PC-3 (cell line): ENCODE measurements at regions not wholly inside any gene's neighbourhood (a gene's known extent, or its start where the extent isn't known, plus 50 kb on each side); places are given as distances from the start of the nearest gene placed in this dataset.
"Not testable (repeated sequence)": the region's sequence is repeated elsewhere in the genome, so short reads cannot be mapped to it uniquely, and the experiment has no call there.

Source experiments
- ATAC-seq: fragments of 200-7000 bp; cut with Tn5 transposase; 2 replicates; pipeline ENCODE4 v1.9.1; 2020; ENCODE audit warnings: mild to moderate bottlenecking, moderate library complexity
- BruUV-seq: library from RNA; stranded (reverse); fragments of 400-500 nt; replicated peaks from 2 replicates; lab custom pipeline; 2021; lab: Mats Ljungman, UMichigan
- CTCF ChIA-PET: fragments of 300-600 bp; sonication (Branson Sonifier 250); formaldehyde crosslinking; loops from one replicate; lab custom pipeline; 2022; ENCODE audit warnings: antibody characterized with exemption; lab: Charles Lee
- POLR2A ChIA-PET: fragments of 300-600 bp; sonication (Branson Sonifier 250); formaldehyde crosslinking; loops from one replicate; lab custom pipeline; 2022; ENCODE audit warnings: antibody characterized with exemption; ENCODE audit not compliant: unreplicated experiment; lab: Charles Lee
- DNase-seq: peaks from one replicate; pipeline ENCODE4 v3.0.0-alpha.2; 2015
- H2AFZ ChIP-seq: fragments of 300-600 bp; sonication (generic); 2 replicates; pipeline ENCODE4 v1.6.0; 2016; ENCODE audit warnings: antibody characterized with exemption, low read length
- H3F3A ChIP-seq: fragments of 300-600 bp; sonication (generic); one replicate; pipeline ENCODE4 v1.6.0; 2017; ENCODE audit warnings: antibody characterized with exemption, low read length, control low read depth, mild to moderate bottlenecking; ENCODE audit not compliant: unreplicated experiment
- H3K27ac ChIP-seq: fragments of 300-600 bp; sonication (generic); 2 replicates; pipeline ENCODE4 v1.5.1; 2016; ENCODE audit warnings: mild to moderate bottlenecking, low read length
- H3K27me3 ChIP-seq: fragments of 300-600 bp; sonication (generic); 2 replicates; pipeline ENCODE4 v1.6.1; 2016; ENCODE audit warnings: low read length, mixed read lengths
- H3K36me3 ChIP-seq: fragments of 300-600 bp; sonication (generic); 2 replicates; pipeline ENCODE4 v1.6.1; 2016; ENCODE audit warnings: low read depth, mixed run types, low read length, mixed read lengths
- H3K4me1 ChIP-seq: fragments of 300-600 bp; sonication (generic); 2 replicates; pipeline ENCODE4 v1.5.1; 2016; ENCODE audit warnings: low read length; ENCODE audit not compliant: insufficient read depth
- H3K4me2 ChIP-seq: fragments of 300-600 bp; sonication (generic); 2 replicates; pipeline ENCODE4 v1.6.0; 2016; ENCODE audit warnings: low read length
- H3K4me3 ChIP-seq: fragments of 300-600 bp; sonication (generic); 2 replicates; pipeline ENCODE4 v1.5.1; 2016; ENCODE audit warnings: mild to moderate bottlenecking, low read length, mixed read lengths
- H3K79me2 ChIP-seq: fragments of 300-600 bp; sonication (generic); 2 replicates; pipeline ENCODE4 v1.6.1; 2017; ENCODE audit warnings: low read length, mixed read lengths
- H3K9ac ChIP-seq: fragments of 300-600 bp; sonication (generic); 2 replicates; pipeline ENCODE4 v1.6.0; 2016; ENCODE audit warnings: mild to moderate bottlenecking, low read length
- H3K9me2 ChIP-seq: fragments of 300-600 bp; sonication (generic); replicated peaks from 2 replicates; pipeline ENCODE4 v1.6.1; 2016; ENCODE audit warnings: mixed run types, low read length, mixed read lengths
- H3K9me3 ChIP-seq: fragments of 300-600 bp; sonication (generic); 2 replicates; pipeline ENCODE4 v1.6.1; 2016; ENCODE audit warnings: low read length, mixed read lengths
- H4K20me1 ChIP-seq: fragments of 300-600 bp; sonication (generic); 2 replicates; pipeline ENCODE4 v1.6.1; 2016; ENCODE audit warnings: low read length, mixed read lengths
- CTCF ChIP-seq: fragments of 300-600 bp; sonication (generic); conservative IDR thresholded peaks from 2 replicates; pipeline ENCODE4 v1.5.1; 2017; ENCODE audit warnings: antibody characterized with exemption, low read depth, mild to moderate bottlenecking, low read length
- EZH2 ChIP-seq: fragments of 300-600 bp; sonication (generic); IDR thresholded peaks from one replicate; pipeline ENCODE4 v1.6.1; 2017; ENCODE audit warnings: antibody characterized with exemption, mild to moderate bottlenecking, low read length; ENCODE audit not compliant: unreplicated experiment
- EZH2phosphoT487 ChIP-seq: fragments of 300-600 bp; sonication (generic); IDR thresholded peaks from 2 replicates; pipeline ENCODE4 v1.6.1; 2018; ENCODE audit warnings: mild to moderate bottlenecking, antibody characterized with exemption, low read length, borderline replicate concordance
- intact Hi-C: fragments of 100-400 bp; cut with micrococcal nuclease; formaldehyde crosslinking; loops from 2 replicates; pipeline ENCODE4 v1.9.0; 2023

GRCh38 chr2:107747964-107748583, 78.6 kb upstream of the RGPD4 start:
- no peak for ATAC-seq
- no peak overlapping the region for H2AFZ ChIP-seq
- CTCF ChIA-PET = no interaction called here
- peaks cover 12% of the 10 kb centered on the region; the same call in 1 of the 2 replicates for H3K27me3 ChIP-seq
- TF ChIP-seq EZH2phosphoT487 (no peak), CTCF (no peak), EZH2 (no peak)
- no peak overlapping the region for H3K27ac ChIP-seq
- H3K9ac ChIP-seq = no peak overlapping the region
- no peaks in the 10 kb centered on the region for H3K9me2 ChIP-seq
- H3K9me3 ChIP-seq = no peaks in the 10 kb centered on the region
- no peaks in the 10 kb centered on the region for H3F3A ChIP-seq
- POLR2A ChIA-PET = no interaction called here
- no peak overlapping the region for H3K4me2 ChIP-seq
- no peaks in the 10 kb centered on the region for H3K4me1 ChIP-seq
- no TSS peak for BruUV-seq
- DNase-seq = no peak
- intact Hi-C loops = no loop called here
- H4K20me1 ChIP-seq = no peaks in the 10 kb centered on the region
- no peaks in the 10 kb centered on the region for H3K36me3 ChIP-seq
- H3K4me3 ChIP-seq = no peak overlapping the region
- H3K79me2 ChIP-seq = no peaks in the 10 kb centered on the region

- no peaks in the 10 kb centered on the region for H3K9me2 ChIP-seq
- H3K9ac ChIP-seq = no peak overlapping the region
- H3K4me1 ChIP-seq = no peaks in the 10 kb centered on the region
- H3K4me2 ChIP-seq = no peak overlapping the region
- CTCF ChIA-PET = no interaction called here
- H3F3A ChIP-seq = no peaks in the 10 kb centered on the region
- H4K20me1 ChIP-seq = no peaks in the 10 kb centered on the region
- intact Hi-C loops = no loop called here
- BruUV-seq = no TSS peak
- no peaks in the 10 kb centered on the region for H3K36me3 ChIP-seq
- POLR2A ChIA-PET = no interaction called here
- no peak overlapping the region for H2AFZ ChIP-seq
- DNase-seq (no peak), ATAC-seq (no peak)
- TF ChIP-seq EZH2 (no peak), EZH2phosphoT487 (no peak)
- no peaks in the 10 kb centered on the region for H3K79me2 ChIP-seq
- no peak overlapping the region for H3K27ac ChIP-seq
- H3K4me3 ChIP-seq = no peak overlapping the region
- H3K9me3 ChIP-seq = no peaks in the 10 kb centered on the region
- peaks cover 24% of the 10 kb centered on the region; the same call in 1 of the 2 replicates for H3K27me3 ChIP-seq
Measured at GRCh38 chr2:107751936-107752335, 74.8 kb upstream of the RGPD4 start.

- H3K9me3 ChIP-seq, H3K9me2 ChIP-seq, H3K36me3 ChIP-seq, DNase-seq, BruUV-seq, CTCF ChIA-PET, H3K79me2 ChIP-seq, H3K9ac ChIP-seq, H3K27ac ChIP-seq, H3F3A ChIP-seq, intact Hi-C loops, H3K4me3 ChIP-seq, ATAC-seq, POLR2A ChIA-PET, H4K20me1 ChIP-seq, H3K4me1 ChIP-seq, H3K4me2 ChIP-seq, H2AFZ ChIP-seq: not testable (repeated sequence)
- H3K27me3 ChIP-seq = peaks cover 24% of the 10 kb centered on the region; the same call in 1 of the 2 replicates
Measured at GRCh38 chr2:107753806-107754205, 72.9 kb upstream of the RGPD4 start.

GRCh38 chr2:107757223-107757622, 69.5 kb upstream of the RGPD4 start:
- H3K27me3 ChIP-seq = peaks cover 20% of the 10 kb centered on the region; the same call in 1 of the 2 replicates
- H3K4me3 ChIP-seq = no peak overlapping the region
- H3K9me3 ChIP-seq = no peaks in the 10 kb centered on the region
- no peaks in the 10 kb centered on the region for H3K79me2 ChIP-seq
- H3K4me2 ChIP-seq = no peak overlapping the region
- no peaks in the 10 kb centered on the region for H3F3A ChIP-seq
- H3K9me2 ChIP-seq = no peaks in the 10 kb centered on the region
- no peak overlapping the region for H3K9ac ChIP-seq
- DNase-seq = no peak
- no peak overlapping the region for H2AFZ ChIP-seq
- H3K27ac ChIP-seq = no peak overlapping the region
- H3K4me1 ChIP-seq = no peaks in the 10 kb centered on the region
- no peaks in the 10 kb centered on the region for H4K20me1 ChIP-seq
- no peak for ATAC-seq
- intact Hi-C loops = no loop called here
- CTCF ChIA-PET = no interaction called here
- TF ChIP-seq EZH2 = no peak
- TF ChIP-seq EZH2phosphoT487 = no peak
- no peak for TF ChIP-seq CTCF
- BruUV-seq = no TSS peak
- POLR2A ChIA-PET = no interaction called here
- H3K36me3 ChIP-seq = no peaks in the 10 kb centered on the region
